ENCODE measurements at regions not wholly inside any gene's neighbourhood (a gene's known extent, or its start where the extent isn't known, plus 50 kb on each side); places are given as distances from the start of the nearest gene placed in this dataset.

GRCh38 chr2:144130551-144130950, 389.4 kb downstream of the ZEB2 start:
- no peak for TF ChIP-seq CTCF (IDR thresholded peaks at IDR 0.05)
- TF ChIP-seq POLR2A (IDR thresholded peaks at IDR 0.05), result no peak
